Pancreas (tissue), 10 donors: ENCODE measurements at regions not wholly inside any gene's neighbourhood (a gene's known extent, or its start where the extent isn't known, plus 50 kb on each side); places are given as distances from the start of the nearest gene placed in this dataset.

ENCODE experiments used
- ATAC-seq, 4 donors: fragments of 200-7000 bp; cut with Tn5 transposase; one replicate each; pipeline versions ENCODE4 v1.8.0 to v1.9.1; 2020; ENCODE audit warnings: mild to moderate bottlenecking in 4 of 4, moderate library complexity in 4 of 4
- DNase-seq, 6 donors: peaks; one replicate each; pipeline ENCODE4 v3.0.0-alpha.2; 2020
- FAIRE-seq: peaks from 2 replicates; lab custom pipeline; 2012; peaks lifted over from hg19 to GRCh38; lab: Jason Lieb, UNC
- H3K27ac ChIP-seq, 4 donors: fragments of 200-600 bp; sonication (generic); 1 replicate in 3 of 4; 2 replicates in 1 of 4; pipeline versions ENCODE4 v1.5.0 to v1.8.0; 2020
- H3K27me3 ChIP-seq, 4 donors: fragments of 200-600 bp; one replicate each; pipeline ENCODE4 v1.8.0; 2021
- H3K36me3 ChIP-seq, 3 donors: fragments of 200-600 bp; sonication (generic) in 1 of 3; one replicate each; pipeline versions ENCODE4 v1.5.0 to v1.8.0; 2020 to 2021
- H3K4me1 ChIP-seq, 3 donors: fragments of 200-600 bp; one replicate each; pipeline ENCODE4 v1.8.0; 2021
- H3K4me3 ChIP-seq, 4 donors: fragments of 200-600 bp; sonication (generic) in 2 of 4; one replicate each; pipeline versions ENCODE4 v1.5.0 to v1.8.0; 2020 to 2021
- H3K9me3 ChIP-seq, 4 donors: fragments of 200-600 bp; one replicate each; pipeline ENCODE4 v1.8.0; 2021
- WGBS, 2 donors: extraction: QIAGEN DNeasy Blood & Tissue Kit; methylation state at CpG; one replicate each; pipeline ENCODE4 v1.1.7; 2013; 5-methylcytosine and 5-hydroxymethylcytosine counted together
- intact Hi-C, 3 donors: fragments of 100-400 bp; cut with DNase I; formaldehyde crosslinking; loops; one replicate each; pipeline versions ENCODE4 v1.11.1 to v1.14.2; 2022
- TF ChIP-seq, protein P1 (sequence below), 4 donors: fragments of 200-600 bp; sonication (generic) in 3 of 4; IDR thresholded peaks; one replicate each; pipeline versions ENCODE4 v1.5.0 to v1.8.0; 2021; ENCODE audit warnings: antibody characterized with exemption in 4 of 4
- donor health status: healthy with polysubstance abuse.
- donor health status: DM: no; HTN: no; CAD: no; lungs with moderate emphysema.
- donor health status: DM: no; HTN: no; CAD: no.
- donor health status: control.
- donor health status: control.
- donor health status: Bipolar disorder and iron deficiency.
- donor health status: DM: yes; HTN: yes; CAD: no.
- donor health status: DM: no; HTN: no; CAD: no.
- donor health status: DM: no; HTN: no; CAD: no.
- donor health status: DM: yes; HTN: yes; CAD: no.

DNA sequence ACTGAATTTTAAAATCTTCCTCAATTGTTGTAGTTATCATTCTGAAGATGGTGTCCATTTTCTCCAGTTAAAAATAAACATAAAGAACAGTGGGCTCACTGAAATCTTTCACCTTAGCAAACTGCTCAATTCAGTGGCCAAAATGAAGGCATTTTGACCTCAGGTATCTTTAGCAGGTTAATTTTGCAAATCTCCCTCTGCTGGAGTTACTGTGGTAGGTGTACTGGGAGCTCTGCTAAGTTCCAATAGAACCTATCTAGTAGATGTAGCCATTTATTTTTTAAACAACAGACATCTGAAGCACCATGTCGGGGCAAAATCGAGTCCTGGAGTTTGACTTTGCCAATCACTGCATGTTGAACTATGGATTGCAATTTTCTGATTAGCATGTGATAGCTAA, 177.1 kb downstream of the IRS1 start:
- no peak overlapping the region for H3K27ac ChIP-seq
- no peaks in the 10 kb centered on the region for H3K36me3 ChIP-seq
- WGBS, 2 donors, result 63 to 66% methylated on average over 2 of the region's 2 CpGs
- ATAC-seq (no peak), DNase-seq (no peak), FAIRE-seq (no peak)
- peaks cover 0 to 4% (median 0%) of the 10 kb centered on the region in 3 donors for H3K4me1 ChIP-seq
- no peaks in the 10 kb centered on the region for H3K27me3 ChIP-seq
- no peaks in the 10 kb centered on the region for H3K9me3 ChIP-seq
- TF ChIP-seq, protein P1, sequence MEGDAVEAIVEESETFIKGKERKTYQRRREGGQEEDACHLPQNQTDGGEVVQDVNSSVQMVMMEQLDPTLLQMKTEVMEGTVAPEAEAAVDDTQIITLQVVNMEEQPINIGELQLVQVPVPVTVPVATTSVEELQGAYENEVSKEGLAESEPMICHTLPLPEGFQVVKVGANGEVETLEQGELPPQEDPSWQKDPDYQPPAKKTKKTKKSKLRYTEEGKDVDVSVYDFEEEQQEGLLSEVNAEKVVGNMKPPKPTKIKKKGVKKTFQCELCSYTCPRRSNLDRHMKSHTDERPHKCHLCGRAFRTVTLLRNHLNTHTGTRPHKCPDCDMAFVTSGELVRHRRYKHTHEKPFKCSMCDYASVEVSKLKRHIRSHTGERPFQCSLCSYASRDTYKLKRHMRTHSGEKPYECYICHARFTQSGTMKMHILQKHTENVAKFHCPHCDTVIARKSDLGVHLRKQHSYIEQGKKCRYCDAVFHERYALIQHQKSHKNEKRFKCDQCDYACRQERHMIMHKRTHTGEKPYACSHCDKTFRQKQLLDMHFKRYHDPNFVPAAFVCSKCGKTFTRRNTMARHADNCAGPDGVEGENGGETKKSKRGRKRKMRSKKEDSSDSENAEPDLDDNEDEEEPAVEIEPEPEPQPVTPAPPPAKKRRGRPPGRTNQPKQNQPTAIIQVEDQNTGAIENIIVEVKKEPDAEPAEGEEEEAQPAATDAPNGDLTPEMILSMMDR (IDR thresholded peaks at IDR 0.05), result no peak
- intact Hi-C loops, result no loop called here
- no peak overlapping the region for H3K4me3 ChIP-seq

DNA sequence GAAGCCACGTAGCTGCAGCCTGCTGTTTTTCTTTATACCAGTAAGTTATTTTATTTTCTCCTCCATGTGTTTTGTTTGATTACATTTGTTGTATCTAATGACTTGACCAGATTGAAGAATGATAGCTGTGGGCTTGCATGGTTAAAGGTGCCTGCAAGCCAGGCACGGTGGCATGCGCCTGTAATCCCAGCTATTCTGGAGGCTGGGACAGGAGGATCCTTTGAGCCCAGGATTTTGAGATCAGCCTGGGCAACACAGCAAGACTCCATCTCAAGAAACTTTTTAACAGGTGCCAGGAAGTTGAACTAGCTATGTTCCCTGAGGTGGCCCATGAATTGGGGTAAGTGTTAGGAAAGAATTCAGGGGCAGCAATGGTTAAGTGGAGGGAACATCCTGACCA, 179.4 kb downstream of the IRS1 start:
- Histone ChIP-seq H3K9me3 (no peaks in the 10 kb centered on the region), H3K27me3 (no peaks in the 10 kb centered on the region), H3K27ac (no peak overlapping the region), H3K4me1 (peaks cover 0 to 4% (median 0%) of the 10 kb centered on the region in 3 donors), H3K4me3 (no peak overlapping the region), H3K36me3 (no peaks in the 10 kb centered on the region)
- WGBS, 2 donors, result 94 to 95% methylated on average over 3 of the region's 3 CpGs
- intact Hi-C loops, result no loop called here
- TF ChIP-seq, protein P1 (IDR thresholded peaks at IDR 0.05), result no peak
- no peak for ATAC-seq
- FAIRE-seq, result no peak
- DNase-seq, result no peak

DNA sequence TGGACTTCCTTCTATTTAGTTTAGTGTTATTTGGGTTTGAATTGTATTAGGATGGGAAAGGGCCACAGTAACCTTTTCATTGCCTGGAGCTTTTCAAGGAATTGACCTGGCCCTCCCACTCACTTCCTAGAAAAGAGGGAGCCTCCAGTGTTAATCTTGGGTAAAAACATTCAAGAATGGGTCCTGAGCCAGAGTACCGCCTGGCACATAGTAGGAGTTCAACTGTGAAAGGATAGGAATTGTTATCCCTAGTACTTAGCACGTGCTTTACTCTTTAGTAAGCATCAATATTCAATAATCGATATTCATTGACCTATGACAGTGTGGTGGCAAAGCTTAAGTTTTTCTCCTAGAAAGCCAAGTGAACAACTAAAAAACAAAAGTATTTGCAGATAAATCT, 179.9 kb downstream of the IRS1 start:
- TF ChIP-seq, protein P1 (IDR thresholded peaks at IDR 0.05), result no peak
- H3K27me3 ChIP-seq, result no peaks in the 10 kb centered on the region
- H3K4me1 ChIP-seq, result peaks cover 0 to 4% (median 0%) of the 10 kb centered on the region in 3 donors
- no peaks in the 10 kb centered on the region for H3K9me3 ChIP-seq
- intact Hi-C loops, result no loop called here
- no peak overlapping the region for H3K27ac ChIP-seq
- DNase-seq, result no peak
- no peaks in the 10 kb centered on the region for H3K36me3 ChIP-seq
- H3K4me3 ChIP-seq, result no peak overlapping the region
- 93 to 97% methylated on average over 3 of the region's 3 CpGs for WGBS, 2 donors
- no peak for ATAC-seq
- no peak for FAIRE-seq

DNA sequence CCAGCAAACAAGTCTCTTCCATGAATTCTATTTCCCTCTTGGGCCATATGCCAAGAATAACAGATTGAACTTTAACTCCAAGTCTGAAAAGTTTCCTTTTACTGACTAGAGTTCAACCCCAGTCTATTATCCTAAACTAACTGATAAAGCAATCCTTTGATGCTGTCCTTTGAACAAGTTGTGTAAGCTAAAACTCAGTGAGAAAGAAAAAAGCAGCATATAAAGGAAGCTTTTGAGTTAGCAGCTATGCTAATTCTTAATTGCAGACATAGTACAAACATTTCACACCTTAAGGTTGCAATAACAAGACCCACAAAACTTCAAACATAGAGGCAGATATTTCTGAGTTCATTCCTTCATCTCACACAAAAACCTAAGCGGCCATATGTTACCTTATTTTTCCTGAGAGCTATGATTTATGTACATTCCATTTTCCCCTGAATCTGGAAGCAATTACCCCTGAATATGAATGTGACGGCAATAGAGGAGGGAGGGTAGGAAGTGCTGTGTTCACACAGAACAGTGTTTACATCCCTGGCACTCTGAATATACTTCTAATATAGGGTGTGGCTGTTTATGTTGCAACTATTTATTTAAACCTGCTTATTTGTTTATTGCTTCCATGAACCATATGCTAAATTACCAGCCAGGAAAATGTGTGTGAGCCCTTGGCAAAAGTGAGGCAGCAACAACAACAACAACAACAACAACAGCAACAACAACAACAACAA, 180.6 kb downstream of the IRS1 start:
- TF ChIP-seq, protein P1 (IDR thresholded peaks at IDR 0.05), result no peak
- no peak for FAIRE-seq
- H3K27ac ChIP-seq, result no peak overlapping the region
- H3K4me1 ChIP-seq, result peaks cover 0 to 4% (median 0%) of the 10 kb centered on the region in 3 donors
- H3K9me3 ChIP-seq, result no peaks in the 10 kb centered on the region
- H3K4me3 ChIP-seq, result no peak overlapping the region
- peak in 3 of 4 donors; percentile 70 to 78 (median 74) for ATAC-seq
- no peaks in the 10 kb centered on the region for H3K36me3 ChIP-seq
- DNase-seq, result no peak
- no peaks in the 10 kb centered on the region for H3K27me3 ChIP-seq
- intact Hi-C loops, result no loop called here
- 40 to 52% methylated on average over 2 of the region's 2 CpGs for WGBS, 2 donors

DNA sequence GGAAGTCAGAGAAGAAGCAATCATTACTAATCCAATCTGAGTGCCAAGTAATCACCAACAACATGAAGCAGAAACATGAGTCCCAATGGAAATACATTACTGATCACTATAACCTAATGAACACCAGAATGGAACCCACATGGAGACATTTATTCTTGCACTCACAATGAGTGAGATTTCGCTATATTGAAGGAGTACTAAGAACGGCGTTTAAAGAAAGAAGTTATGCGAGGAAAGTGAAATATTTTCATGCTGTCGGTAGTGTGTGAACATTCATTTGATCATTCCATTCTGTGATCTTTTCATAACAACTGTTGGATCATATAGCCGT, 181.1 kb downstream of the IRS1 start:
- Histone ChIP-seq H3K27ac (no peak overlapping the region), H3K4me1 (peaks cover 0 to 4% (median 0%) of the 10 kb centered on the region in 3 donors), H3K9me3 (no peaks in the 10 kb centered on the region), H3K4me3 (no peak overlapping the region), H3K36me3 (no peaks in the 10 kb centered on the region), H3K27me3 (no peaks in the 10 kb centered on the region)
- intact Hi-C loops, result no loop called here
- no peak for FAIRE-seq
- no peak for DNase-seq
- no peak for ATAC-seq
- TF ChIP-seq, protein P1 (IDR thresholded peaks at IDR 0.05), result no peak
- WGBS, 2 donors, result 58 to 62% methylated on average over 6 of the region's 6 CpGs
